Breast epithelium (tissue), 3 donors: ENCODE measurements at regions not wholly inside any gene's neighbourhood (a gene's known extent, or its start where the extent isn't known, plus 50 kb on each side); places are given as distances from the start of the nearest gene placed in this dataset.

Source experiments
- CTCF ChIP-seq, 3 donors: fragments of 450-650 bp; IDR thresholded peaks; one replicate each; pipeline ENCODE4 v1.5.1; 2016 to 2017; ENCODE audit warnings: antibody characterized with exemption in 3 of 3, mild to moderate bottlenecking in 3 of 3, moderate library complexity in 3 of 3
- POLR2A ChIP-seq: fragments of 450-650 bp; IDR thresholded peaks from one replicate; pipeline ENCODE4 v1.6.1; 2016; ENCODE audit warnings: antibody characterized with exemption, mild to moderate bottlenecking, moderate library complexity

- no peak for TF ChIP-seq CTCF (IDR thresholded peaks at IDR 0.05)
- TF ChIP-seq POLR2A: no peak
These were observed 1449.4 kb downstream of the CDH11 start for GRCh38 chr16:63672493-63672892.
